ENCODE measurements at regions not wholly inside any gene's neighbourhood (a gene's known extent, or its start where the extent isn't known, plus 50 kb on each side); places are given as distances from the start of the nearest gene placed in this dataset.
"Not testable (repeated sequence)": the region's sequence is repeated elsewhere in the genome, so short reads cannot be mapped to it uniquely, and the experiment has no call there.

DNA sequence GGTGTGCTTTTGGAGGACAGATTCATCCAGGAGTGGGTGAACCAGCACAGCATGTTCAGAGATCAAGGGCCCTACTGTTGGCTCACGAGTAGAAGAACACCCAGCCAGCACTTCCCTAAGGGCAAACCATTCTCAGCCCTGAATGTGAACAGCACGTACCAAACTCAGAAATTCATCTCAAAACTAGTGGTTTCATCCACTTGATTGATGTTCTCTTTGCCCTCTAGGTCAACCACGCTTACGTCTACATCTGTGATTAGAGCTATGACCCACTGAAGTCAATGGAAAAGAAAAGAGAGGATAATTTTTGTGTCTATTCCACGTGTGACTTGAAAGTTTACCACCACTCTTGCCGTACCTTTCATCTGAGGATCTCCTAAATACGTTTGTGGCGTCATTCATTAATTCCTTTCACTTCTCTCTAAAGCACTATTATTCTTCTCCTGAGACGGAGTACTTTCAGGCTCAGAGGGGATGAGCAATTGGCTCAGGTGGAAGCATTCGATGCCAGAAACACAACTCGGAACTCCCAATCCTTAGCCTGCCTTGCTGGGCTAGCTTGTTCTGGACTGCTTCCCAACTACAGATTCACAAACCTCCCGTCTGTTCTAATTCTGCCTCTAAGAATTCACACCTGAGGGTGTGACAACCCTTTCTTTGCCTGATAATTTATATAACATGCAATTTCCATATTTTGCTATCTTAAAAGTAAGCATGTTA, 57.3 kb upstream of the HIVEP3 start:
- H3K79me2 ChIP-seq, result no peaks in the 10 kb centered on the region
- 92% methylated on average over 12 of the region's 12 CpGs for WGBS (ENCODE audit: low lambda C conversion rate, missing lambda C conversion rate)
- TF ChIP-seq EZH2 (IDR thresholded peaks at IDR 0.05; ENCODE audit: borderline replicate concordance) (no peak), EZH2phosphoT487 (IDR thresholded peaks at IDR 0.05; ENCODE audit: low read depth, severe bottlenecking, unreplicated experiment) (no peak)
- TF ChIP-seq, protein P1, sequence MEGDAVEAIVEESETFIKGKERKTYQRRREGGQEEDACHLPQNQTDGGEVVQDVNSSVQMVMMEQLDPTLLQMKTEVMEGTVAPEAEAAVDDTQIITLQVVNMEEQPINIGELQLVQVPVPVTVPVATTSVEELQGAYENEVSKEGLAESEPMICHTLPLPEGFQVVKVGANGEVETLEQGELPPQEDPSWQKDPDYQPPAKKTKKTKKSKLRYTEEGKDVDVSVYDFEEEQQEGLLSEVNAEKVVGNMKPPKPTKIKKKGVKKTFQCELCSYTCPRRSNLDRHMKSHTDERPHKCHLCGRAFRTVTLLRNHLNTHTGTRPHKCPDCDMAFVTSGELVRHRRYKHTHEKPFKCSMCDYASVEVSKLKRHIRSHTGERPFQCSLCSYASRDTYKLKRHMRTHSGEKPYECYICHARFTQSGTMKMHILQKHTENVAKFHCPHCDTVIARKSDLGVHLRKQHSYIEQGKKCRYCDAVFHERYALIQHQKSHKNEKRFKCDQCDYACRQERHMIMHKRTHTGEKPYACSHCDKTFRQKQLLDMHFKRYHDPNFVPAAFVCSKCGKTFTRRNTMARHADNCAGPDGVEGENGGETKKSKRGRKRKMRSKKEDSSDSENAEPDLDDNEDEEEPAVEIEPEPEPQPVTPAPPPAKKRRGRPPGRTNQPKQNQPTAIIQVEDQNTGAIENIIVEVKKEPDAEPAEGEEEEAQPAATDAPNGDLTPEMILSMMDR (IDR thresholded peaks at IDR 0.05; ENCODE audit: poor library complexity), result no peak
- H3K36me3 ChIP-seq (replicated peaks; ENCODE audit: insufficient read depth, low read depth), result no peaks in the 10 kb centered on the region
- H4K20me1 ChIP-seq (ENCODE audit: insufficient read depth, poor library complexity, severe bottlenecking), result no peaks in the 10 kb centered on the region
- H3K4me3 ChIP-seq, result no peak overlapping the region
- no peaks in the 10 kb centered on the region for H3K9me2 ChIP-seq (replicated peaks; ENCODE audit: insufficient read depth)
- H3K4me1 ChIP-seq (ENCODE audit: insufficient read depth), result no peaks in the 10 kb centered on the region
- H2AFZ ChIP-seq, result no peak overlapping the region
- H3K9me3 ChIP-seq (ENCODE audit: low read depth), result no peaks in the 10 kb centered on the region
- no peak overlapping the region for H3K27ac ChIP-seq
- no peaks in the 10 kb centered on the region for H3K27me3 ChIP-seq
- H3K4me2 ChIP-seq, result no peak overlapping the region
- DNase-seq (ENCODE audit: low spot score), result no peak

GRCh38 chr1:41975121-41975520, 56.4 kb upstream of the HIVEP3 start:
- TF ChIP-seq, protein P1 (IDR thresholded peaks at IDR 0.05; ENCODE audit: poor library complexity), result no peak
- no peak for TF ChIP-seq EZH2phosphoT487 (IDR thresholded peaks at IDR 0.05; ENCODE audit: low read depth, severe bottlenecking, unreplicated experiment)
- no peak for TF ChIP-seq EZH2 (IDR thresholded peaks at IDR 0.05; ENCODE audit: borderline replicate concordance)
- Histone ChIP-seq H3K4me2 (no peak overlapping the region), H3K4me3 (no peak overlapping the region), H3K36me3 (replicated peaks; ENCODE audit: insufficient read depth, low read depth) (no peaks in the 10 kb centered on the region), H2AFZ (no peak overlapping the region), H3K9me3 (ENCODE audit: low read depth) (no peaks in the 10 kb centered on the region), H3K4me1 (ENCODE audit: insufficient read depth) (no peaks in the 10 kb centered on the region), H3K9me2 (replicated peaks; ENCODE audit: insufficient read depth) (no peaks in the 10 kb centered on the region), H3K27ac (no peak overlapping the region), H3K27me3 (no peaks in the 10 kb centered on the region), H3K79me2 (no peaks in the 10 kb centered on the region), H4K20me1 (ENCODE audit: insufficient read depth, poor library complexity, severe bottlenecking) (no peaks in the 10 kb centered on the region)
- DNase-seq (ENCODE audit: low spot score), result no peak

DNA sequence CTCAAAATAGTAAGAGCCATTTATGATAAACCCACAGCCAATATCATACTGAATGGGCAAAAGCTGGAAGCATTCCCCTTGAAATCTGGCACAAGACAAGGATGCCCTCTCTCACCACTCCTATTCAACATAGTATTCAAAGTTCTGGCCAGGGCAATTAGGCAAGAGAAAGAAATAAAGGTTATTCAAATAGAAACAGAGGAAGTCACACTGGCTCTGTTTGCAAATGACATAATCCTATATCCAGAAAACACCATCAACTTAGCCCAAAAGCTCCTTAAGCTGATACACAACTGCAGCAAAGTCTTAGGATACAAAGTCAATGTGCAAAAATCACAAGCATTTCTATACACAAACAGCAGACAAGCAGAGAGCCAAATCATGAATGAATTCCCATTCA, 49.8 kb upstream of the HIVEP3 start:
- H3K9me2 ChIP-seq (replicated peaks; ENCODE audit: insufficient read depth); H3K27me3 ChIP-seq; H3K9me3 ChIP-seq (ENCODE audit: low read depth); H2AFZ ChIP-seq; H3K4me3 ChIP-seq; H3K27ac ChIP-seq; H4K20me1 ChIP-seq (ENCODE audit: insufficient read depth, poor library complexity, severe bottlenecking); H3K4me2 ChIP-seq; DNase-seq (ENCODE audit: low spot score); H3K79me2 ChIP-seq; H3K4me1 ChIP-seq (ENCODE audit: insufficient read depth); H3K36me3 ChIP-seq (replicated peaks; ENCODE audit: insufficient read depth, low read depth): not testable (repeated sequence)

Measured in hepatocyte (in vitro differentiated cells).